Right lobe of liver (tissue), 4 donors: ENCODE measurements at regions not wholly inside any gene's neighbourhood (a gene's known extent, or its start where the extent isn't known, plus 50 kb on each side); places are given as distances from the start of the nearest gene placed in this dataset.

Source experiments
- POLR2A ChIP-seq: fragments of 450-650 bp; IDR thresholded peaks from one replicate; pipeline ENCODE4 v1.6.1; 2017; ENCODE audit warnings: antibody characterized with exemption, mild to moderate bottlenecking
- TF ChIP-seq, protein P1 (sequence below), 4 donors: fragments of 200-600 bp in 3 of 4; fragments of 450-650 bp in 1 of 4; IDR thresholded peaks; one replicate each; pipeline versions ENCODE4 v1.5.1 to v1.8.0; 2016 to 2022; ENCODE audit warnings: antibody characterized with exemption in 4 of 4, mild to moderate bottlenecking in 2 of 4
- donor health status: DM: no; HTN: no; CAD: no.
- donor health status: DM: no; HTN: no; CAD: no.
- donor health status: DM: no; HTN: yes; CAD: no.

DNA sequence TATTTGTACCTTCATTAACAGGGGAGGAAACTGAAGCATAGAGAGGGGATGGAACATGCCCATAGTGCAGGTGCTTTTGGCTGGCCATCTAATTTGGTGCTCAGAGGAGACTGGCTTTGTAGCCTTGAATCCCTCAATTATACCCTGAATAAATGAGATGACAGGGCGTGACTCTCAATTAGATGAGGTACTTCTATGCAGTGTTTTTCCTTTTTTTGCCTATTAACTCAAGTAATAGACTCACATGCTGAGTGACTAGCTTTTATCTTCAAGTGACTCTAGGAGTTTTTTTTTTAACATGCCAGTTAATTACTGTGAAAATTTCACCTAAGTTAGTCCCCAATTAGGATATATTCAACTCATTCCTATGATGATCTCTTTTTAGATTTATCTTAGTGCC is 243.7 kb downstream of the DACT1 start:
- TF ChIP-seq, protein P1, sequence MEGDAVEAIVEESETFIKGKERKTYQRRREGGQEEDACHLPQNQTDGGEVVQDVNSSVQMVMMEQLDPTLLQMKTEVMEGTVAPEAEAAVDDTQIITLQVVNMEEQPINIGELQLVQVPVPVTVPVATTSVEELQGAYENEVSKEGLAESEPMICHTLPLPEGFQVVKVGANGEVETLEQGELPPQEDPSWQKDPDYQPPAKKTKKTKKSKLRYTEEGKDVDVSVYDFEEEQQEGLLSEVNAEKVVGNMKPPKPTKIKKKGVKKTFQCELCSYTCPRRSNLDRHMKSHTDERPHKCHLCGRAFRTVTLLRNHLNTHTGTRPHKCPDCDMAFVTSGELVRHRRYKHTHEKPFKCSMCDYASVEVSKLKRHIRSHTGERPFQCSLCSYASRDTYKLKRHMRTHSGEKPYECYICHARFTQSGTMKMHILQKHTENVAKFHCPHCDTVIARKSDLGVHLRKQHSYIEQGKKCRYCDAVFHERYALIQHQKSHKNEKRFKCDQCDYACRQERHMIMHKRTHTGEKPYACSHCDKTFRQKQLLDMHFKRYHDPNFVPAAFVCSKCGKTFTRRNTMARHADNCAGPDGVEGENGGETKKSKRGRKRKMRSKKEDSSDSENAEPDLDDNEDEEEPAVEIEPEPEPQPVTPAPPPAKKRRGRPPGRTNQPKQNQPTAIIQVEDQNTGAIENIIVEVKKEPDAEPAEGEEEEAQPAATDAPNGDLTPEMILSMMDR (IDR thresholded peaks at IDR 0.05), result no peak
- TF ChIP-seq POLR2A, result no peak
